ENCODE measurements at regions not wholly inside any gene's neighbourhood (a gene's known extent, or its start where the extent isn't known, plus 50 kb on each side); places are given as distances from the start of the nearest gene placed in this dataset.

DNA sequence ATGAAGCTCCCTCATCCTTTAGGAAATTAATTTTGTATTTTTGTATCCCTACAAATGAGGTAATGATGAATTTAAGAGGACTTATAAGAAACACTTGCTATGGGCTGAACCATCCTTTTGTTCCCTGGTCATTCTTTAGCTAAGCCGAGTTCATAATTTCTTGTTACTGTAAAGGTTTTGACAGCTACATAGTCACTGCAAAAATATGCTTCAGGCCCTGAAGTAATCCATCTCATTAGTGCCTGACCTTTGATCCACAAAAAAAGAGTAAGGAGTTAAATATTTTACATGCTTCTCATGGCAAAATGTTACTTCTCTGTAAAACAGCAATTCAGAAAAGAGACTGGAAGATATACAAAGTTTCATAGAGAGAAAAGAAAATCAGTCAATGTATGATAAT lies 290.6 kb upstream of the SLIT2 start:
- TF ChIP-seq CTCF (IDR thresholded peaks at IDR 0.05) (no peak), EP300 (IDR thresholded peaks at IDR 0.05) (no peak)
